LNCaP clone FGC (cell line): ENCODE measurements at regions not wholly inside any gene's neighbourhood (a gene's known extent, or its start where the extent isn't known, plus 50 kb on each side); places are given as distances from the start of the nearest gene placed in this dataset.
"Not testable (repeated sequence)": the region's sequence is repeated elsewhere in the genome, so short reads cannot be mapped to it uniquely, and the experiment has no call there.

Source experiments
- DNase-seq: peaks from one replicate; pipeline ENCODE4 v3.0.0-alpha.2; 2011; ENCODE audit warnings: low read depth
- H3K4me3 ChIP-seq: 2 replicates; pipeline ENCODE4 v1.5.1; 2011; ENCODE audit warnings: mild to moderate bottlenecking, low read depth, low read length, control low read depth
- CTCF ChIP-seq: IDR thresholded peaks from 2 replicates; pipeline ENCODE4 v1.5.1; 2012; ENCODE audit warnings: mild to moderate bottlenecking; ENCODE audit not compliant: control insufficient read depth, insufficient read depth; ENCODE audit errors: extremely low read depth

DNA sequence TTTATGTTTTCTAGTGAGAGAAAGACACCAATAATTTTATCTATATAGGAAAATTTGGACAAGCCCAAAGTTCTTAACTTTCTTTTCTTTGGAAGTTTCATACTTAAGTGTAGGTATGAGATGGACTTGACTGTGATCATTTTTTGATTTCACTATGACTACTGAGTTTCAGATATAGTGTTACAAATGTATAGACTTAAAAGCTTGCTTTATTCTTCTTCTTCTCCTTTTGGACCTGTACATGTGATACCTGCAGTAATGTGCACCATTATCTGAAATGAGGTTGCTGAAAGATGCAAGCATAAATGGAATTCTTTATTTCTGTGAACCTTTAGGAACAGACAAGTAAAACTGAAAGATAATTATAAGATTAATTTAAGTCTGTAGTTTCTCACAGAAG lies 743.4 kb upstream of the AMELY start:
- no peak overlapping the region for H3K4me3 ChIP-seq

DNA sequence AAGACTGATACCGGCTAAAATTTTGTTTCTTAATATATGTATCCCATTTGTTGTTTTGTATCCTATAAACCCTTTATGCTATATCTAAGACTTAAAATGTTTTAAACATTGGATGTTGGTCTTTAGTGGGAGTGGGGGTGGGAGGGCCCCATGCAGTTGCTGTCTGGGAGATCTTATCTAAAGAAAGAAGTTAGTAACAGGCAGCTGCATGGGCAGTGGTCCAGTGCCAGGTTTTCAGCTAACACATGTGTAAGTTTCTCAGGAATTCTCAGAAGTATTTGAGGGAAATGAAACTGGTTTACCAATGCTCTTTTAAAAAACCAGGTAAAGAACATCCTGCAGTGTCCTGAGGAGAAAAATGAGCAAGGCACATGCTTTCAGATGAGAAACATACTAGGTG lies 738.3 kb upstream of the AMELY start:
- DNase-seq, H3K4me3 ChIP-seq: not testable (repeated sequence)

More for the DNA sequence above, 743.4 kb upstream of the AMELY start:
- no peak for TF ChIP-seq CTCF
- DNase-seq, result no peak
